ENCODE measurements at regions not wholly inside any gene's neighbourhood (a gene's known extent, or its start where the extent isn't known, plus 50 kb on each side); places are given as distances from the start of the nearest gene placed in this dataset.

- TF ChIP-seq, protein P1, sequence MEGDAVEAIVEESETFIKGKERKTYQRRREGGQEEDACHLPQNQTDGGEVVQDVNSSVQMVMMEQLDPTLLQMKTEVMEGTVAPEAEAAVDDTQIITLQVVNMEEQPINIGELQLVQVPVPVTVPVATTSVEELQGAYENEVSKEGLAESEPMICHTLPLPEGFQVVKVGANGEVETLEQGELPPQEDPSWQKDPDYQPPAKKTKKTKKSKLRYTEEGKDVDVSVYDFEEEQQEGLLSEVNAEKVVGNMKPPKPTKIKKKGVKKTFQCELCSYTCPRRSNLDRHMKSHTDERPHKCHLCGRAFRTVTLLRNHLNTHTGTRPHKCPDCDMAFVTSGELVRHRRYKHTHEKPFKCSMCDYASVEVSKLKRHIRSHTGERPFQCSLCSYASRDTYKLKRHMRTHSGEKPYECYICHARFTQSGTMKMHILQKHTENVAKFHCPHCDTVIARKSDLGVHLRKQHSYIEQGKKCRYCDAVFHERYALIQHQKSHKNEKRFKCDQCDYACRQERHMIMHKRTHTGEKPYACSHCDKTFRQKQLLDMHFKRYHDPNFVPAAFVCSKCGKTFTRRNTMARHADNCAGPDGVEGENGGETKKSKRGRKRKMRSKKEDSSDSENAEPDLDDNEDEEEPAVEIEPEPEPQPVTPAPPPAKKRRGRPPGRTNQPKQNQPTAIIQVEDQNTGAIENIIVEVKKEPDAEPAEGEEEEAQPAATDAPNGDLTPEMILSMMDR (IDR thresholded peaks at IDR 0.05), result no peak
- no peak for TF ChIP-seq POLR2A (IDR thresholded peaks at IDR 0.05)
These were observed 170.6 kb upstream of the DCN start for GRCh38 chr12:91353266-91353665.

Measured in right lobe of liver (tissue), 4 donors.